ENCODE measurements at regions not wholly inside any gene's neighbourhood (a gene's known extent, or its start where the extent isn't known, plus 50 kb on each side); places are given as distances from the start of the nearest gene placed in this dataset.

GRCh38 chr5:31098811-31099210, 94.7 kb upstream of the CDH6 start:
- no peak for DNase-seq

- DNase-seq, result no peak
Measured at GRCh38 chr5:31097851-31098250, 95.6 kb upstream of the CDH6 start.

- DNase-seq, result no peak
Measured at GRCh38 chr5:31096238-31096865, 97.1 kb upstream of the CDH6 start.

- DNase-seq, result no peak
Measured at GRCh38 chr5:31095796-31096195, 97.7 kb upstream of the CDH6 start.

- no peak for DNase-seq
Measured at GRCh38 chr5:31091501-31091900, 102.0 kb upstream of the CDH6 start.

- no peak for DNase-seq
Measured at GRCh38 chr5:31090467-31090866, 103.0 kb upstream of the CDH6 start.

GRCh38 chr5:31086839-31087415, 106.6 kb upstream of the CDH6 start:
- DNase-seq, result no peak

- no peak for DNase-seq
Measured at GRCh38 chr5:31084871-31085270, 108.6 kb upstream of the CDH6 start.

GRCh38 chr5:31083364-31083763, 110.1 kb upstream of the CDH6 start:
- DNase-seq, result no peak

- DNase-seq, result no peak
Measured at GRCh38 chr5:31079668-31080067, 113.8 kb upstream of the CDH6 start.

GRCh38 chr5:31078956-31079355, 114.5 kb upstream of the CDH6 start:
- no peak for DNase-seq

- DNase-seq, result no peak
Measured at GRCh38 chr5:31075981-31076380, 117.5 kb upstream of the CDH6 start.

GRCh38 chr5:31068287-31068686, 125.2 kb upstream of the CDH6 start:
- no peak for DNase-seq

GRCh38 chr5:31066655-31067328, 126.7 kb upstream of the CDH6 start:
- no peak for DNase-seq

- DNase-seq, result no peak
Measured at GRCh38 chr5:31064215-31064614, 129.3 kb upstream of the CDH6 start.

- no peak for DNase-seq
Measured at GRCh38 chr5:31062902-31063580, 130.4 kb upstream of the CDH6 start.

- no peak for DNase-seq
Measured at GRCh38 chr5:31059889-31060288, 133.6 kb upstream of the CDH6 start.

GRCh38 chr5:31054453-31054852, 139.0 kb upstream of the CDH6 start:
- no peak for DNase-seq

GRCh38 chr5:31052937-31053658, 140.4 kb upstream of the CDH6 start:
- no peak for DNase-seq

- DNase-seq, result no peak
Measured at GRCh38 chr5:31051316-31051715, 142.2 kb upstream of the CDH6 start.

- DNase-seq, result no peak
Measured at GRCh38 chr5:31049936-31050704, 143.4 kb upstream of the CDH6 start.

GRCh38 chr5:31049461-31049860, 144.0 kb upstream of the CDH6 start:
- DNase-seq, result no peak
